Motor neuron (in vitro differentiated cells): ENCODE measurements at regions not wholly inside any gene's neighbourhood (a gene's known extent, or its start where the extent isn't known, plus 50 kb on each side); places are given as distances from the start of the nearest gene placed in this dataset.

Source experiments
- ATAC-seq, 8 experiments: fragments of 200-7000 bp; cut with Tn5 transposase; replicated peaks in 6 of 8; 2 replicates each; pipeline ENCODE4 v1.8.0; 2021; ENCODE audit warnings: mild to moderate bottlenecking in 8 of 8, moderate library complexity in 8 of 8
- H3K27ac ChIP-seq, 2 donors: fragments of 250-450 bp; sonication (Bioruptor Pico); 2 replicates each; pipeline ENCODE4 v1.9.0; 2021; ENCODE audit warnings: antibody characterized with exemption in 2 of 2, mild to moderate bottlenecking in 2 of 2, moderate library complexity in 1 of 2
- H3K4me1 ChIP-seq, 2 donors: fragments of 250-450 bp; sonication (Bioruptor Pico); replicated peaks in 1 of 2; 2 replicates each; pipeline ENCODE4 v1.6.1; 2021; ENCODE audit warnings: antibody characterized with exemption in 2 of 2, mild to moderate bottlenecking in 2 of 2, moderate library complexity in 1 of 2
- H3K4me3 ChIP-seq, 5 donors: fragments of 250-450 bp; sonication (Bioruptor Pico); 2 replicates each; pipeline ENCODE4 v1.9.0; 2021; ENCODE audit warnings: antibody characterized with exemption in 5 of 5, mild to moderate bottlenecking in 5 of 5, moderate library complexity in 4 of 5
- WGBS, 10 experiments: fragments of 450-650 bp; shearing (Covaris generic); methylation state at CpG; one replicate each; pipeline ENCODE4 v1.0.0; 2022; 5-methylcytosine and 5-hydroxymethylcytosine counted together
- in situ Hi-C, 9 experiments: fragments of 400-800 bp; cut with MboI; loops; one replicate each; pipeline ENCODE4 v1.15.0; 2021; ENCODE audit warnings: low sequenced_read_pairs in 9 of 9, low pct_unique_long_range_greater_than_20kb in 2 of 9; ENCODE audit not compliant: unreplicated experiment in 9 of 9

- Histone ChIP-seq H3K4me3 (no peak overlapping the region), H3K27ac (no peak overlapping the region), H3K4me1 (peaks cover 0 to 3% of the 10 kb centered on the region in 2 donors)
- 0 to 80% (median 46%) methylated on average over 1 to 3 of the region's 3 CpGs for WGBS, 10 experiments
- in situ Hi-C loops = no loop called here
- ATAC-seq = no peak
Measured at GRCh38 chr21:14838400-14838799, 226.4 kb downstream of the NRIP1 start.

- WGBS, 10 experiments = 0 to 90% (median 71%) methylated on average over 1 of the region's 1 CpG; no CpG with 5 or more reads in 2 of the 10 experiments
- no peak overlapping the region for H3K4me3 ChIP-seq
Measured at GRCh38 chr21:14836950-14837349, 227.8 kb downstream of the NRIP1 start.

GRCh38 chr21:14833666-14834351, 231.0 kb downstream of the NRIP1 start:
- Histone ChIP-seq H3K4me1 (peaks cover 0 to 14% of the 10 kb centered on the region in 2 donors), H3K27ac (no peak overlapping the region), H3K4me3 (no peak overlapping the region)
- WGBS, 10 experiments = 20 to 100% (median 60%) methylated on average over 1 of the region's 1 CpG; no CpG with 5 or more reads in 5 of the 10 experiments
- ATAC-seq = peak in 2 of 8 experiments; percentile 16 to 20
- in situ Hi-C loops = no loop called here

More at GRCh38 chr21:14836950-14837349, 227.8 kb downstream of the NRIP1 start:
- no peak overlapping the region for H3K27ac ChIP-seq
- no peak for ATAC-seq
- H3K4me1 ChIP-seq = peaks cover 0 to 3% of the 10 kb centered on the region in 2 donors
- in situ Hi-C loops = no loop called here

GRCh38 chr21:14833241-14833640, 231.6 kb downstream of the NRIP1 start:
- ATAC-seq = peak in 3 of 8 experiments; percentile 9 to 17 (median 15)
- H3K4me3 ChIP-seq = no peak overlapping the region
- H3K4me1 ChIP-seq = peaks cover 0 to 11% of the 10 kb centered on the region in 2 donors
- no peak overlapping the region for H3K27ac ChIP-seq
- in situ Hi-C loops = no loop called here
- WGBS, 10 experiments = 61 to 100% (median 84%) methylated on average over 1 to 4 of the region's 4 CpGs; no CpG with 5 or more reads in 2 of the 10 experiments

GRCh38 chr21:14830307-14830706, 234.5 kb downstream of the NRIP1 start:
- WGBS, 10 experiments = 58 to 100% (median 80%) methylated on average over 1 to 3 of the region's 3 CpGs; no CpG with 5 or more reads in 3 of the 10 experiments
- no peak overlapping the region for H3K27ac ChIP-seq
- in situ Hi-C loops = no loop called here
- no peak for ATAC-seq
- peaks cover 0 to 11% of the 10 kb centered on the region in 2 donors for H3K4me1 ChIP-seq
- H3K4me3 ChIP-seq = no peak overlapping the region

GRCh38 chr21:14829685-14830084, 235.1 kb downstream of the NRIP1 start:
- 44 to 79% (median 50%) methylated on average over 1 to 3 of the region's 3 CpGs; no CpG with 5 or more reads in 4 of the 10 experiments for WGBS, 10 experiments
- H3K4me1 ChIP-seq = peaks cover 0 to 11% of the 10 kb centered on the region in 2 donors
- no peak overlapping the region for H3K27ac ChIP-seq
- in situ Hi-C loops = no loop called here
- no peak overlapping the region for H3K4me3 ChIP-seq
- peak in 6 of 8 experiments; percentile 8 to 62 (median 56) for ATAC-seq

GRCh38 chr21:14827468-14827867, 237.3 kb downstream of the NRIP1 start:
- in situ Hi-C loops = no loop called here
- 47 to 88% (median 70%) methylated on average over 2 to 3 of the region's 3 CpGs for WGBS, 10 experiments
- no peak overlapping the region for H3K27ac ChIP-seq
- peaks cover 0 to 11% of the 10 kb centered on the region in 2 donors for H3K4me1 ChIP-seq
- no peak overlapping the region for H3K4me3 ChIP-seq
- ATAC-seq = peak in 3 of 8 experiments; percentile 21 to 66 (median 58)

- Histone ChIP-seq H3K4me3 (no peak overlapping the region), H3K4me1 (peaks cover 0 to 11% of the 10 kb centered on the region in 2 donors), H3K27ac (no peak overlapping the region)
- no peak for ATAC-seq
- 47 to 100% (median 73%) methylated on average over 3 to 6 of the region's 6 CpGs; no CpG with 5 or more reads in 1 of the 10 experiments for WGBS, 10 experiments
- in situ Hi-C loops = no loop called here
Measured at GRCh38 chr21:14826630-14827029, 238.2 kb downstream of the NRIP1 start.

- in situ Hi-C loops = no loop called here
- peaks cover 0 to 11% of the 10 kb centered on the region in 2 donors for H3K4me1 ChIP-seq
- H3K4me3 ChIP-seq = no peak overlapping the region
- ATAC-seq = no peak
- no peak overlapping the region for H3K27ac ChIP-seq
- 46 to 100% (median 85%) methylated on average over 1 to 3 of the region's 3 CpGs for WGBS, 10 experiments
Measured at GRCh38 chr21:14825514-14825974, 239.3 kb downstream of the NRIP1 start.

GRCh38 chr21:14824126-14824525, 240.7 kb downstream of the NRIP1 start:
- Histone ChIP-seq H3K4me3 (no peak overlapping the region), H3K27ac (no peak overlapping the region), H3K4me1 (peaks cover 0 to 3% of the 10 kb centered on the region in 2 donors)
- in situ Hi-C loops = no loop called here
- ATAC-seq = no peak
- 56 to 100% (median 95%) methylated on average over 1 to 3 of the region's 3 CpGs for WGBS, 10 experiments

- Histone ChIP-seq H3K27ac (no peak overlapping the region), H3K4me1 (no peaks in the 10 kb centered on the region), H3K4me3 (no peak overlapping the region)
- in situ Hi-C loops = no loop called here
- 0 to 100% (median 83%) methylated on average over 1 of the region's 1 CpG; no CpG with 5 or more reads in 5 of the 10 experiments for WGBS, 10 experiments
- no peak for ATAC-seq
Measured at GRCh38 chr21:14817311-14817710, 247.5 kb downstream of the NRIP1 start.

GRCh38 chr21:14814991-14815390, 249.8 kb downstream of the NRIP1 start:
- no peak overlapping the region for H3K4me3 ChIP-seq
- H3K27ac ChIP-seq = no peak overlapping the region
- no peaks in the 10 kb centered on the region for H3K4me1 ChIP-seq
- in situ Hi-C loops = no loop called here
- WGBS, 10 experiments = 14 to 100% (median 86%) methylated on average over 1 to 3 of the region's 3 CpGs
- no peak for ATAC-seq

- ATAC-seq = no peak
- Histone ChIP-seq H3K4me3 (no peak overlapping the region), H3K27ac (no peak overlapping the region), H3K4me1 (no peaks in the 10 kb centered on the region)
- in situ Hi-C loops = no loop called here
- WGBS, 10 experiments = 30 to 100% (median 80%) methylated on average over 1 to 3 of the region's 3 CpGs; no CpG with 5 or more reads in 1 of the 10 experiments
Measured at GRCh38 chr21:14814282-14814681, 250.5 kb downstream of the NRIP1 start.
